ENCODE measurements at regions not wholly inside any gene's neighbourhood (a gene's known extent, or its start where the extent isn't known, plus 50 kb on each side); places are given as distances from the start of the nearest gene placed in this dataset.

- intact Hi-C loops (cut with DNase I; ENCODE audit: low total_unique reads), result no loop called here
- no peak for DNase-seq
- WGBS, 5 donors, result 73 to 87% (median 78%) methylated on average over 2 of the region's 2 CpGs
Observed at GRCh38 chr3:153649286-153649839, 471.8 kb upstream of the ARHGEF26 start.

GRCh38 chr3:153652076-153652475 is 469.1 kb upstream of the ARHGEF26 start:
- intact Hi-C loops (cut with DNase I; ENCODE audit: low total_unique reads), result no loop called here
- no peaks in the 10 kb centered on the region for H3K36me3 ChIP-seq
- H3K4me1 ChIP-seq, result no peaks in the 10 kb centered on the region
- peaks cover 0 to 3% (median 0%) of the 10 kb centered on the region in 8 donors for H3K9me3 ChIP-seq
- no peak overlapping the region for H3K4me3 ChIP-seq
- TF ChIP-seq, protein P1, sequence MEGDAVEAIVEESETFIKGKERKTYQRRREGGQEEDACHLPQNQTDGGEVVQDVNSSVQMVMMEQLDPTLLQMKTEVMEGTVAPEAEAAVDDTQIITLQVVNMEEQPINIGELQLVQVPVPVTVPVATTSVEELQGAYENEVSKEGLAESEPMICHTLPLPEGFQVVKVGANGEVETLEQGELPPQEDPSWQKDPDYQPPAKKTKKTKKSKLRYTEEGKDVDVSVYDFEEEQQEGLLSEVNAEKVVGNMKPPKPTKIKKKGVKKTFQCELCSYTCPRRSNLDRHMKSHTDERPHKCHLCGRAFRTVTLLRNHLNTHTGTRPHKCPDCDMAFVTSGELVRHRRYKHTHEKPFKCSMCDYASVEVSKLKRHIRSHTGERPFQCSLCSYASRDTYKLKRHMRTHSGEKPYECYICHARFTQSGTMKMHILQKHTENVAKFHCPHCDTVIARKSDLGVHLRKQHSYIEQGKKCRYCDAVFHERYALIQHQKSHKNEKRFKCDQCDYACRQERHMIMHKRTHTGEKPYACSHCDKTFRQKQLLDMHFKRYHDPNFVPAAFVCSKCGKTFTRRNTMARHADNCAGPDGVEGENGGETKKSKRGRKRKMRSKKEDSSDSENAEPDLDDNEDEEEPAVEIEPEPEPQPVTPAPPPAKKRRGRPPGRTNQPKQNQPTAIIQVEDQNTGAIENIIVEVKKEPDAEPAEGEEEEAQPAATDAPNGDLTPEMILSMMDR (IDR thresholded peaks at IDR 0.05 in 8 of 11, conservative IDR thresholded peaks at IDR 0.05 in 3 of 11), result no peak
- TF ChIP-seq POLR2A (IDR thresholded peaks at IDR 0.05) (no peak), POLR2AphosphoS5 (IDR thresholded peaks at IDR 0.05) (no peak)
- no peaks in the 10 kb centered on the region for H3K27me3 ChIP-seq (replicated peaks in 1 of 7)
- no peak for DNase-seq
- H3K27ac ChIP-seq, result no peak overlapping the region

More at GRCh38 chr3:153649286-153649839, 471.8 kb upstream of the ARHGEF26 start:
- Histone ChIP-seq H3K27ac (no peak overlapping the region), H3K9me3 (peaks cover 0 to 11% (median 0%) of the 10 kb centered on the region in 8 donors), H3K4me1 (no peaks in the 10 kb centered on the region), H3K36me3 (no peaks in the 10 kb centered on the region), H3K4me3 (no peak overlapping the region), H3K27me3 (replicated peaks in 1 of 7) (no peaks in the 10 kb centered on the region)
- TF ChIP-seq POLR2A (IDR thresholded peaks at IDR 0.05), result no peak

GRCh38 chr3:153657046-153657445 is 464.1 kb upstream of the ARHGEF26 start:
- intact Hi-C loops (cut with DNase I; ENCODE audit: low total_unique reads), result no loop called here
- H3K27me3 ChIP-seq (replicated peaks in 1 of 7), result no peaks in the 10 kb centered on the region
- H3K4me1 ChIP-seq, result no peaks in the 10 kb centered on the region
- no peak overlapping the region for H3K4me3 ChIP-seq
- DNase-seq, result no peak
- peaks cover 0 to 8% (median 2%) of the 10 kb centered on the region in 8 donors for H3K9me3 ChIP-seq
- TF ChIP-seq, protein P1 (IDR thresholded peaks at IDR 0.05 in 8 of 11, conservative IDR thresholded peaks at IDR 0.05 in 3 of 11), result no peak
- TF ChIP-seq POLR2AphosphoS5 (IDR thresholded peaks at IDR 0.05) (no peak), POLR2A (IDR thresholded peaks at IDR 0.05) (no peak)
- H3K27ac ChIP-seq, result no peak overlapping the region
- H3K36me3 ChIP-seq, result no peaks in the 10 kb centered on the region

DNA sequence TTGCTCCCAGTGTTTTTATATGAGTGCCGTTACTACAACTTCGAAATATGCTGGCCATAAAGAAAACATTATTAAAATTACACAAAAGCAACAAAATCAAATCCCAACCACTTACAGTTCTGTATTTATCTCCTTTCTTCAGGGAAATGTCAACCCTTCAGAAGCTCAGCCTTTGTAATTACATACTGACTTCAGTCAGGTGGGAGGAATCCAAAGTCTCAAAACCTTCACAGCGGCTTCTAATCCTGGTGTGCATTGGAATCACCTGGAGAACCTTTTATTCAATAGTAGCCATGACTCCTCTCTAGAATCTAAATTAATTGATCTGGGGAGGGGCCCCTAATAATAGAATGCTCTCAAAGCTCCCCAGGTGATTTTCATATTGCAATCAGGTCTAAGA is 463.7 kb upstream of the ARHGEF26 start:
- DNase-seq, result no peak
- H3K9me3 ChIP-seq, result peaks cover 0 to 8% (median 2%) of the 10 kb centered on the region in 8 donors
- no peak overlapping the region for H3K27ac ChIP-seq
- TF ChIP-seq, protein P1 (IDR thresholded peaks at IDR 0.05 in 8 of 11, conservative IDR thresholded peaks at IDR 0.05 in 3 of 11), result no peak
- TF ChIP-seq POLR2AphosphoS5 (IDR thresholded peaks at IDR 0.05) (no peak), POLR2A (IDR thresholded peaks at IDR 0.05) (no peak)
- H3K36me3 ChIP-seq, result no peaks in the 10 kb centered on the region
- H3K27me3 ChIP-seq (replicated peaks in 1 of 7), result no peaks in the 10 kb centered on the region
- no peaks in the 10 kb centered on the region for H3K4me1 ChIP-seq
- H3K4me3 ChIP-seq, result no peak overlapping the region
- WGBS, 5 donors, result 91 to 97% (median 96%) methylated on average over 3 of the region's 3 CpGs
- intact Hi-C loops (cut with DNase I; ENCODE audit: low total_unique reads), result no loop called here

DNA sequence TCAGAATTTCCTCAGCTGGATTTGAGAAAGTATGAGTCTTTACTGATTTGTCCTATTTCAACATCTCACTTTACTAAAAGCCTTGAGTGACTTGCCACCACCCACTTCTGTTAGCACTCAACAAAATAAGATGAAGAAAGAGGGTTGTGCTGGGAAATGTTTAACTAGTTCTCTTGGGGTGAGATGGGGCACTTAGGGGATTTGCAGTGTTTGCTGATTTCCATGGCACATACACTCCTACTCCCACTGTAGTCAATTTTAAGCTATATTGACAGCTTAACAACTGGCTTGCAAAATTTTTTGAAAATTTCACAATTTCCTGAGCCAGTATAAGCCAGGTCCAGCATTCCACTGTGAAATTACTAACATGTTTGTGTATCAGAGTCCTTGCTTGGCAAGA is 463.1 kb upstream of the ARHGEF26 start:
- Histone ChIP-seq H3K36me3 (no peaks in the 10 kb centered on the region), H3K27ac (no peak overlapping the region), H3K9me3 (peaks cover 0 to 8% (median 2%) of the 10 kb centered on the region in 8 donors), H3K27me3 (replicated peaks in 1 of 7) (no peaks in the 10 kb centered on the region), H3K4me3 (no peak overlapping the region), H3K4me1 (no peaks in the 10 kb centered on the region)
- intact Hi-C loops (cut with DNase I; ENCODE audit: low total_unique reads), result no loop called here
- TF ChIP-seq POLR2AphosphoS5 (IDR thresholded peaks at IDR 0.05) (no peak), POLR2A (IDR thresholded peaks at IDR 0.05) (no peak)
- TF ChIP-seq, protein P1 (IDR thresholded peaks at IDR 0.05 in 8 of 11, conservative IDR thresholded peaks at IDR 0.05 in 3 of 11), result no peak
- DNase-seq, result no peak

Data from spleen (tissue), 11 donors.